ENCODE measurements at regions not wholly inside any gene's neighbourhood (a gene's known extent, or its start where the extent isn't known, plus 50 kb on each side); places are given as distances from the start of the nearest gene placed in this dataset.

DNA sequence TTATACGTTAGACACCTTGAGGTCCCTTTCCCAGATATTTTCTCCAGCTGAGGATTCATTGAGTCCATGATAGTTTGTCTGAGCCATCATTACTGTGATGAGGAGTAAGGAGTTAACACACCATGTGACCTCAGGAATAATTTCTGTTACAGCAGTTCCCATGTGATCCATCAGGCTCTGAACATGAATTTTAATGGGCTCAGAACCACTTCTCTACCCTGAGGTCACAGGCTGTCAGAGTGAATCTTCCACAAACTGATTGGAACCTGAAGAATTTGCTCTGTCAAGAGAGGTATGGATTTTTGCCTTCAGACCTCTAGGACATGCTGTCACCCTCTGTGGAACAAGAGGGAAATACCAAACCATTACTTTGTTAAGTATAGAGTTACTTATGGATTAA lies 81.0 kb downstream of the NTMT2 start:
- ChIA-PET CTCF (ENCODE audit: partially characterized antibody) (no interaction called here), POLR2A (ENCODE audit: partially characterized antibody) (no interaction called here)
- FAIRE-seq (no peak), DNase-seq (ENCODE audit: low read depth in 1 of 2, low spot score in 2 of 2) (no peak)
- Histone ChIP-seq H3K4ac (replicated peaks; ENCODE audit: insufficient read length, low read depth, low read length) (no peak overlapping the region), H2BK20ac (ENCODE audit: low read length) (no peak overlapping the region), H2BK5ac (ENCODE audit: low read depth, low read length) (no peak overlapping the region), H3K9ac (replicated peaks in 1 of 4; ENCODE audit: extremely low read depth in 1 of 4, low read depth in 3 of 4, low read length in 3 of 4) (no peak overlapping the region), H3K4me1 (replicated peaks in 1 of 4; ENCODE audit: control insufficient read depth in 3 of 4, insufficient read depth in 4 of 4, low read length in 3 of 4) (no peaks in the 10 kb centered on the region), H3K14ac (ENCODE audit: insufficient read length) (no peak overlapping the region), H4K5ac (ENCODE audit: insufficient read length, low read depth, low read length) (no peak overlapping the region), H4K91ac (replicated peaks; ENCODE audit: insufficient read length, low read length) (no peak overlapping the region), H3K23me2 (ENCODE audit: low read depth, low read length) (no peaks in the 10 kb centered on the region), H4K8ac (ENCODE audit: extremely low read depth, insufficient read depth, low read length) (no peak overlapping the region), H3K9me3 (ENCODE audit: insufficient read depth in 2 of 2, low read depth in 1 of 2, low read length in 1 of 2) (no peaks in the 10 kb centered on the region), H3K4me3 (ENCODE audit: extremely low read depth in 1 of 4, insufficient read depth in 2 of 4, low read depth in 3 of 4, low read length in 4 of 4) (no peak overlapping the region), H3K18ac (ENCODE audit: extremely low read depth, low read length) (no peak overlapping the region), H2AK5ac (ENCODE audit: low read depth, low read length) (no peak overlapping the region), H3K4me2 (ENCODE audit: insufficient read depth in 1 of 2, low read depth in 2 of 2, low read length in 2 of 2) (no peak overlapping the region), H2BK120ac (replicated peaks; ENCODE audit: low read depth, low read length) (no peak overlapping the region), H3K27me3 (replicated peaks in 1 of 4; ENCODE audit: control insufficient read depth in 3 of 4, extremely low read depth in 1 of 4, insufficient read depth in 3 of 4, low read length in 3 of 4) (no peaks in the 10 kb centered on the region), H2BK12ac (ENCODE audit: low read depth, low read length) (no peak overlapping the region), H3K36me3 (ENCODE audit: control insufficient read depth in 2 of 4, insufficient read depth in 4 of 4, low read length in 3 of 4) (no peaks in the 10 kb centered on the region), H2AFZ (ENCODE audit: low read length) (no peak overlapping the region), H3K56ac (replicated peaks; ENCODE audit: insufficient read length, low read depth, low read length) (no peak overlapping the region), H3K27ac (ENCODE audit: low read depth, low read length) (no peak overlapping the region), H2BK15ac (ENCODE audit: low read length) (no peak overlapping the region), H4K20me1 (replicated peaks in 1 of 2; ENCODE audit: control insufficient read depth in 1 of 2, insufficient read depth in 2 of 2, low read length in 2 of 2) (no peaks in the 10 kb centered on the region), H3K79me2 (ENCODE audit: control insufficient read depth in 1 of 2, insufficient read depth in 2 of 2, low read length in 2 of 2) (no peaks in the 10 kb centered on the region), H3K79me1 (ENCODE audit: low read depth, low read length) (no peaks in the 10 kb centered on the region), H3K23ac (ENCODE audit: insufficient read length) (no peak overlapping the region)
- 77% methylated on average over 1 of the region's 1 CpG; no CpG with 5 or more reads in 1 of the 2 experiments for WGBS, 2 experiments (ENCODE audit: extremely low coverage in 1 of 2, insufficient coverage in 1 of 2, insufficient read length in 1 of 2, insufficient replicate concordance in 2 of 2, low coverage in 1 of 2, low lambda C conversion rate in 2 of 2, missing lambda C conversion rate in 1 of 2)
- no peak for TF ChIP-seq TAF7 (optimal IDR thresholded peaks at IDR 0.05; ENCODE audit: borderline replicate concordance, low read depth, low read length)
- TF ChIP-seq CEBPB (IDR thresholded peaks at IDR 0.05; ENCODE audit: low read depth, low read length): no peak
- TF ChIP-seq TEAD4 (IDR thresholded peaks at IDR 0.05; ENCODE audit: low read depth, low read length): no peak
- TF ChIP-seq RBBP5 (IDR thresholded peaks at IDR 0.05; ENCODE audit: borderline replicate concordance, low read depth, low read length): no peak
- TF ChIP-seq SRF (IDR thresholded peaks at IDR 0.05; ENCODE audit: low read depth, low read length): no peak
- TF ChIP-seq NANOG (IDR thresholded peaks at IDR 0.05; ENCODE audit: insufficient read depth, low read depth, low read length, poor library complexity, severe bottlenecking): no peak
- TF ChIP-seq SP2 (IDR thresholded peaks at IDR 0.05; ENCODE audit: low read length): no peak

Data from H1 (cell line).